ENCODE measurements at regions not wholly inside any gene's neighbourhood (a gene's known extent, or its start where the extent isn't known, plus 50 kb on each side); places are given as distances from the start of the nearest gene placed in this dataset.
"Not testable (repeated sequence)": the region's sequence is repeated elsewhere in the genome, so short reads cannot be mapped to it uniquely, and the experiment has no call there.

- no peak for DNase-seq
These were observed 446.1 kb upstream of the PROX1 start for GRCh38 chr1:213541641-213542040.

GRCh38 chr1:213545181-213545580 lies 442.6 kb upstream of the PROX1 start:
- not testable (repeated sequence) for DNase-seq

GRCh38 chr1:213549982-213550381 lies 437.8 kb upstream of the PROX1 start:
- no peak for DNase-seq

GRCh38 chr1:213550804-213551203 lies 437.0 kb upstream of the PROX1 start:
- no peak for DNase-seq

GRCh38 chr1:213552045-213552444 lies 435.7 kb upstream of the PROX1 start:
- DNase-seq = no peak

GRCh38 chr1:213560226-213560625 lies 427.5 kb upstream of the PROX1 start:
- no peak for DNase-seq

GRCh38 chr1:213561870-213562269 lies 425.9 kb upstream of the PROX1 start:
- DNase-seq = no peak

- DNase-seq = no peak
These were observed 423.5 kb upstream of the PROX1 start for GRCh38 chr1:213564215-213564659.

GRCh38 chr1:213568929-213569815 lies 418.6 kb upstream of the PROX1 start:
- DNase-seq = no peak

- DNase-seq = no peak
These were observed 418.0 kb upstream of the PROX1 start for GRCh38 chr1:213569816-213570150.

GRCh38 chr1:213570487-213570886 lies 417.3 kb upstream of the PROX1 start:
- no peak for DNase-seq

- DNase-seq = no peak
These were observed 416.4 kb upstream of the PROX1 start for GRCh38 chr1:213571419-213571818.

GRCh38 chr1:213571843-213572242 lies 415.9 kb upstream of the PROX1 start:
- DNase-seq = no peak

- no peak for DNase-seq
These were observed 414.7 kb upstream of the PROX1 start for GRCh38 chr1:213572912-213573647.

GRCh38 chr1:213573648-213574009 lies 414.1 kb upstream of the PROX1 start:
- DNase-seq = no peak

GRCh38 chr1:213582976-213583567 lies 404.7 kb upstream of the PROX1 start:
- no peak for DNase-seq

- DNase-seq = no peak
These were observed 403.5 kb upstream of the PROX1 start for GRCh38 chr1:213584272-213584671.

- no peak for DNase-seq
These were observed 402.4 kb upstream of the PROX1 start for GRCh38 chr1:213585402-213585801.

- no peak for DNase-seq
These were observed 401.7 kb upstream of the PROX1 start for GRCh38 chr1:213585959-213586586.

GRCh38 chr1:213586587-213586972 lies 401.2 kb upstream of the PROX1 start:
- no peak for DNase-seq

- no peak for DNase-seq
These were observed 391.0 kb upstream of the PROX1 start for GRCh38 chr1:213596729-213597128.

- no peak for DNase-seq
These were observed 389.5 kb upstream of the PROX1 start for GRCh38 chr1:213598263-213598662.

GRCh38 chr1:213600879-213601278 lies 386.9 kb upstream of the PROX1 start:
- no peak for DNase-seq

Measured in activated CD4-positive, alpha-beta T cell treated with anti-CD3 and anti-CD28 coated beads, Interleukin-2, amount 50 U/mL, for 1 hour (primary cell).